DOHH2 (cell line): ENCODE measurements at regions not wholly inside any gene's neighbourhood (a gene's known extent, or its start where the extent isn't known, plus 50 kb on each side); places are given as distances from the start of the nearest gene placed in this dataset.

Experiments used
- H3F3A ChIP-seq: fragments of 200-600 bp; sonication (generic), shearing (Covaris generic); 2 replicates; pipeline ENCODE4 v1.6.0; 2016; ENCODE audit warnings: antibody characterized with exemption, mild to moderate bottlenecking; ENCODE audit not compliant: control insufficient read depth, insufficient read depth
- H3K27ac ChIP-seq: fragments of 200-600 bp; sonication (generic); 2 replicates; pipeline ENCODE4 v1.5.1; 2014; ENCODE audit warnings: low read depth, mild to moderate bottlenecking, low read length, moderate library complexity
- H3K27me3 ChIP-seq: fragments of 200-600 bp; sonication (generic); 2 replicates; pipeline ENCODE4 v1.6.1; 2014; ENCODE audit warnings: mild to moderate bottlenecking, low read length, mixed read lengths; ENCODE audit not compliant: control insufficient read depth
- H3K36me3 ChIP-seq: fragments of 200-600 bp; sonication (generic); 2 replicates; pipeline ENCODE4 v1.6.1; 2014; ENCODE audit warnings: mild to moderate bottlenecking, low read length, moderate library complexity, mixed read lengths; ENCODE audit not compliant: control insufficient read depth
- H3K4me1 ChIP-seq: fragments of 200-600 bp; sonication (generic); 2 replicates; pipeline ENCODE4 v1.6.1; 2014; ENCODE audit warnings: mild to moderate bottlenecking, low read length, mixed read lengths; ENCODE audit not compliant: control insufficient read depth
- H3K4me2 ChIP-seq: fragments of 200-600 bp; sonication (generic); 2 replicates; pipeline ENCODE4 v1.6.0; 2014; ENCODE audit warnings: mild to moderate bottlenecking, low read length, moderate library complexity
- H3K4me3 ChIP-seq: fragments of 200-600 bp; sonication (generic); 2 replicates; pipeline ENCODE4 v1.5.1; 2014; ENCODE audit warnings: mild to moderate bottlenecking, low read length, mixed read lengths
- H3K79me2 ChIP-seq: fragments of 200-600 bp; sonication (generic); 2 replicates; pipeline ENCODE4 v1.6.1; 2014; ENCODE audit warnings: mild to moderate bottlenecking, low read length, mixed read lengths; ENCODE audit not compliant: control insufficient read depth
- H3K9me2 ChIP-seq: fragments of 200-600 bp; sonication (generic); replicated peaks from 2 replicates; pipeline ENCODE4 v1.6.1; 2014; ENCODE audit warnings: mild to moderate bottlenecking, low read length, mixed read lengths; ENCODE audit not compliant: control insufficient read depth
- H3K9me3 ChIP-seq: fragments of 200-600 bp; sonication (generic); 2 replicates; pipeline ENCODE4 v1.6.1; 2014; ENCODE audit warnings: antibody characterized with exemption, low read length, mixed read lengths; ENCODE audit not compliant: control insufficient read depth, insufficient read depth
- H4K20me1 ChIP-seq: fragments of 200-600 bp; sonication (generic); 2 replicates; pipeline ENCODE4 v1.6.0; 2014; ENCODE audit warnings: low read depth, mild to moderate bottlenecking, antibody characterized with exemption, low read length, moderate library complexity; ENCODE audit not compliant: control insufficient read depth, insufficient read depth
- EZH2phosphoT487 ChIP-seq: fragments of 200-600 bp; sonication (generic); IDR thresholded peaks from 2 replicates; pipeline ENCODE4 v1.6.1; 2017; ENCODE audit warnings: borderline replicate concordance, mild to moderate bottlenecking, antibody characterized with exemption, low read length, moderate library complexity, mixed read lengths
- TF ChIP-seq, protein P1 (sequence below): fragments of 200-600 bp; sonication (generic); IDR thresholded peaks from one replicate; pipeline ENCODE4 v1.5.1; 2014; ENCODE audit warnings: antibody characterized with exemption, mild to moderate bottlenecking, low read depth, low read length; ENCODE audit not compliant: poor library complexity, severe bottlenecking

DNA sequence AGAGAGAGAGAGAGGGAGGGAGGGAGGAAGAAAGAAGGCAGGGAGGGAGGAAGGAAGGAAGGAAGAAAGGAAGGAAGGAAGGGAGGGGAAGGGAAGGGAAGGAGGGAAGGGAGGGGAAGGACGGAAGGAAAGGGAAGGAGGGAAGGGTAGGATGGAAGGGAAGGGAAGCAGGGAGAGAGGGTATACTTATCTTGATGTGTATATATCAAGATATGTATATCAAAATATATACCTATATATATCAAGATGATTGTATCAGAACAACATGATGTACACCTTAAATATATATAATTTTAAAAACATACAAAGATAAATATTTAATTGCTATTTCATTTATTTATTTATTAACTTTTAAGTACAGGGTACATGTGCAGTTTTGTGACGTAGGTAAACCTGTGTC, 96.8 kb upstream of the ADAMTS16 start:
- H3K9me3 ChIP-seq, result no peaks in the 10 kb centered on the region
- no peaks in the 10 kb centered on the region for H3K36me3 ChIP-seq
- no peaks in the 10 kb centered on the region for H3K27me3 ChIP-seq
- no peak overlapping the region for H3K4me2 ChIP-seq
- no peaks in the 10 kb centered on the region for H3F3A ChIP-seq
- no peaks in the 10 kb centered on the region for H4K20me1 ChIP-seq
- no peaks in the 10 kb centered on the region for H3K4me1 ChIP-seq
- TF ChIP-seq, protein P1, sequence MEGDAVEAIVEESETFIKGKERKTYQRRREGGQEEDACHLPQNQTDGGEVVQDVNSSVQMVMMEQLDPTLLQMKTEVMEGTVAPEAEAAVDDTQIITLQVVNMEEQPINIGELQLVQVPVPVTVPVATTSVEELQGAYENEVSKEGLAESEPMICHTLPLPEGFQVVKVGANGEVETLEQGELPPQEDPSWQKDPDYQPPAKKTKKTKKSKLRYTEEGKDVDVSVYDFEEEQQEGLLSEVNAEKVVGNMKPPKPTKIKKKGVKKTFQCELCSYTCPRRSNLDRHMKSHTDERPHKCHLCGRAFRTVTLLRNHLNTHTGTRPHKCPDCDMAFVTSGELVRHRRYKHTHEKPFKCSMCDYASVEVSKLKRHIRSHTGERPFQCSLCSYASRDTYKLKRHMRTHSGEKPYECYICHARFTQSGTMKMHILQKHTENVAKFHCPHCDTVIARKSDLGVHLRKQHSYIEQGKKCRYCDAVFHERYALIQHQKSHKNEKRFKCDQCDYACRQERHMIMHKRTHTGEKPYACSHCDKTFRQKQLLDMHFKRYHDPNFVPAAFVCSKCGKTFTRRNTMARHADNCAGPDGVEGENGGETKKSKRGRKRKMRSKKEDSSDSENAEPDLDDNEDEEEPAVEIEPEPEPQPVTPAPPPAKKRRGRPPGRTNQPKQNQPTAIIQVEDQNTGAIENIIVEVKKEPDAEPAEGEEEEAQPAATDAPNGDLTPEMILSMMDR, result no peak
- no peak for TF ChIP-seq EZH2phosphoT487
- H3K9me2 ChIP-seq, result no peaks in the 10 kb centered on the region
- no peaks in the 10 kb centered on the region for H3K79me2 ChIP-seq
- H3K4me3 ChIP-seq, result no peak overlapping the region
- no peak overlapping the region for H3K27ac ChIP-seq

DNA sequence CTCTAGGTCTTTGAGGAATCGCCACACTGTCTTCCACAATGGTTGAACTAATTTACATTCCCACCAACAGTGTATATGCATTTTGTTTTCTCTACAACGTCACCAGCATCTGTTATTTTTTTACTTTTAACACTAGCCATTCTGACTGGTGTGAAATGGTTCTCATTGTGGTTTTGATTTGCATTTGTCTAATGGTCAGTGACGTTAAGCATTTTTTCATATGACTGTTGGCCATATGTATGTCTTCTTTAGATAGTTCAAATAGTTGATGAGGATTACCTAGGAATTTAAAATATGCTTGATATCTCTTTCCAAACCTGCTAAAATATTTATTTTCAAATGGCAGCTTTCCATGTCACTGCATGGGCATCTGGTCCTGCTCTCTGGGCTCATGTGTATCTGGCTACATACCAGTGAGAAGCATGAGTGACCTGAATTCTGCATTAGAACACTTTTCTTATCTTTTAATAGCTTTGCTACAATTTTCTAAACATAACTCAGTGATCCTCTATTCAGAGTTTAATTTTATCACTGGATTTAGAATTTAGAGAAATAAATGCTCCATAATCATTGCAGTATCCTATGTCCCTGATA, 95.8 kb upstream of the ADAMTS16 start:
- no peaks in the 10 kb centered on the region for H3K36me3 ChIP-seq
- no peak overlapping the region for H3K27ac ChIP-seq
- no peak for TF ChIP-seq EZH2phosphoT487
- TF ChIP-seq, protein P1, result no peak
- H3K4me2 ChIP-seq, result no peak overlapping the region
- no peak overlapping the region for H3K4me3 ChIP-seq
- H4K20me1 ChIP-seq, result no peaks in the 10 kb centered on the region
- no peaks in the 10 kb centered on the region for H3F3A ChIP-seq
- no peaks in the 10 kb centered on the region for H3K79me2 ChIP-seq
- H3K27me3 ChIP-seq, result no peaks in the 10 kb centered on the region
- no peaks in the 10 kb centered on the region for H3K4me1 ChIP-seq
- no peaks in the 10 kb centered on the region for H3K9me2 ChIP-seq
- no peaks in the 10 kb centered on the region for H3K9me3 ChIP-seq

DNA sequence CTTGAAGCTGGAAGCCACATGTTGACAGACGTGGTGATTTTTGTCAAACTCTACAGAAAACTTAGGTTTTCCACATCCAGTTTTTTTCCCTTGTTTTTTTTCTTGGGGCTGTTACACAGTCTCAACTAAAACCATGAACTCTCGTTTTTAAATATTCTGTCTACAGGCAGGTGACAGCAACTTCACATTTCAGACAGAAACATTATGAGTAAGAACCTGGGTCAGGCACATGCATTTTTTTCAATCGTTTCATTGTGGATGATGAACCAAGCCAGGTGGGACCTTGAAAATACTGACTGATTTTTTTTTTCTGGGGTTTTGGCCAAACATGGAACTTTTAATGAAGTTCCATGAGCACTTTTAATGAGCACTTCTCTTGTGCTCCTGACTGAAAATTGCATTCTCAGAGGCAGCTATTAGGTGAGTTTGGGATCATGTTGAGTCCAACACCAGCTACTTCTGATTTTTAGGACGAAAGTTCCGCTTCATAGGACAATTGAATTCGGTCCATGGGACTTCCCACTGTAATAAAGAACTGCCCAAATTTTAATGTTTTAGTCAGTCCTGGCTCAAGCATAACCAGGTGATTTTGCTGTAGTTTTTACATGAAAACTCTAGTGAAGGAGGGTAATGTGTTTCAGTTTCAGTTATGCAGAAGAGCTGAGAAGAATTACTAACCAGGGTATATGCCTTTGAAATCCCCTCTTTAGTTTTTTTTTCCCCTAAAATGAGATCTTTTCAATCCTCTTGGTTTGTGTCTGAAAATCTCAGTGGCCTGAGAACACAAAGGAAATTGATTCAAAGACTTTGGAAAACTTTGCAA, 93.2 kb upstream of the ADAMTS16 start:
- no peaks in the 10 kb centered on the region for H4K20me1 ChIP-seq
- no peak overlapping the region for H3K27ac ChIP-seq
- H3K4me3 ChIP-seq, result no peak overlapping the region
- no peaks in the 10 kb centered on the region for H3K27me3 ChIP-seq
- no peaks in the 10 kb centered on the region for H3K9me2 ChIP-seq
- H3K79me2 ChIP-seq, result no peaks in the 10 kb centered on the region
- no peaks in the 10 kb centered on the region for H3K36me3 ChIP-seq
- no peak for TF ChIP-seq EZH2phosphoT487
- TF ChIP-seq, protein P1, result no peak
- no peaks in the 10 kb centered on the region for H3K9me3 ChIP-seq
- no peaks in the 10 kb centered on the region for H3F3A ChIP-seq
- no peak overlapping the region for H3K4me2 ChIP-seq
- H3K4me1 ChIP-seq, result no peaks in the 10 kb centered on the region
